ENCODE measurements at regions not wholly inside any gene's neighbourhood (a gene's known extent, or its start where the extent isn't known, plus 50 kb on each side); places are given as distances from the start of the nearest gene placed in this dataset.

DNA sequence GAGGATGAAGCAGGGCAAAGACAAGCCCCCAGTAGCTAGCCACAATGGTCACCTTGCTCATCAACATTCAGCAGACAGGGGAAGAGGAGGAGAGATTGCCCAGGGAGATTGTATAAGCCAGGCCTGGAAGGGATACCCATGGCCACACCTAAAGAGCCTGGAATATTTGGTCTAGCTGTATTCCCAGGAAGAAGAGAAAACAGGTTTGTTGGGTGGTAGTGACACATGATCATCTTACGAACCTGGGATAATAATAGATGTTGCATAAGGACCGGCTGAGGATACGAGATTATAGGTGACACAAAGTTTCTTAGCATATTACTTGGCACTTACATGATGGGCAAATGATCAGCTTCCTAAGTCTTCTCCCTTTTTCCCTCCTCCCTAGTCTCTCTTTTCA, 95.9 kb downstream of the HHIPL2 start:
- H3K36me3 Mint-ChIP-seq (ENCODE audit: low read depth) = no peaks in the 10 kb centered on the region
- H3K4me1 Mint-ChIP-seq = peaks cover 6% of the 10 kb centered on the region
- no peak overlapping the region for H3K4me3 Mint-ChIP-seq
- DNase-seq = no peak
- intact Hi-C loops (cut with micrococcal nuclease) = no loop called here
- H3K27ac Mint-ChIP-seq = no peak overlapping the region
- H3K27me3 Mint-ChIP-seq = peaks cover 3% of the 10 kb centered on the region
- H3K9me3 Mint-ChIP-seq = peaks cover under 1% of the 10 kb centered on the region

GRCh38 chr1:222443566-222443965, 104.3 kb downstream of the HHIPL2 start:
- DNase-seq = no peak
- Mint-ChIP-seq H3K27me3 (peaks cover 5% of the 10 kb centered on the region), H3K9me3 (peaks cover 9% of the 10 kb centered on the region), H3K4me1 (peaks cover 2% of the 10 kb centered on the region), H3K36me3 (ENCODE audit: low read depth) (no peaks in the 10 kb centered on the region), H3K4me3 (no peak overlapping the region), H3K27ac (no peak overlapping the region)
- intact Hi-C loops (cut with micrococcal nuclease) = no loop called here

DNA sequence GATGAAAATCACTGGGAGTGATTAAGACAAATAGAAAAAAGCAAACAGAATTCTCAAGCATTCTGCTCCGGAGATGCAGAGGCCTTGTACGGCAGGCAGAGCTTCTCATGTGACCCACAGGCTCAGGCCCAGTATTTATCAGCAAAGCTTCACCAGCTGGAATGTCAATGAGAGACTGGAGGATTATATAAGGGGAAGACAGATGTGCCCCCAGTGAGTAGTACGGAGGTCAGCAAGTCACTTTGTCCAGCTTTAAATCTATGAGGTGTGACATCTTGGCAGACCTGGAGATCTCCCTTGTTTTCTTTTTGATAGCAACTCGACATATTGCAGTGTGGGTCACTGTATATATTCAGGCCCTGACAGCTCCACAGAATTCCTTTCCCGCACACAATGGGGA, 106.8 kb downstream of the HHIPL2 start:
- Mint-ChIP-seq H3K9me3 (peaks cover 8% of the 10 kb centered on the region), H3K27ac (no peak overlapping the region), H3K27me3 (peaks cover 2% of the 10 kb centered on the region), H3K4me3 (no peak overlapping the region), H3K36me3 (ENCODE audit: low read depth) (no peaks in the 10 kb centered on the region), H3K4me1 (peaks cover 2% of the 10 kb centered on the region)
- no peak for DNase-seq
- intact Hi-C loops (cut with micrococcal nuclease) = no loop called here

DNA sequence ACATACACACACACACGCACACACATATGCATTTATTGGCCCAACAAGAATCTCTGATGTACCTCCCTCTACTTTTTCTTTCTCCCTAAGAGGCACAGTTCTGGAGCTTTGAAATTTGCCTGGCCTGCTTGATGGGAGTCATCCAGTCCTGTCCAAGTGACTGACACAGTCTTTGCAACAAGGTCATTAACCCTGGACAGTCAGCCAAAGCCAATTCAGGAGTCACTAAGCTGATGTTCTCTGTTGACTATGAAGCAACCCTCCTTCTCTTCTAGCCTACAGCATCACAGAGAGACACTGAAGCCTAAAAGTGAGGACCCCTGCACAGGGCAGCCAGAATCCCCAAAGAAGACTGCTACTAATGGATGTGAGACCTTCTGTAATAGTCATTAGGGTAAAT, 123.1 kb downstream of the HHIPL2 start:
- Mint-ChIP-seq H3K4me3 (no peak overlapping the region), H3K9me3 (peaks cover 48% of the 10 kb centered on the region), H3K36me3 (ENCODE audit: low read depth) (peaks cover 16% of the 10 kb centered on the region), H3K27me3 (peaks cover 9% of the 10 kb centered on the region), H3K4me1 (peaks cover 22% of the 10 kb centered on the region), H3K27ac (no peak overlapping the region)
- DNase-seq = no peak
- intact Hi-C loops (cut with micrococcal nuclease) = no loop called here

GRCh38 chr1:222421380-222421779, 126.5 kb downstream of the HHIPL2 start:
- Mint-ChIP-seq H3K27me3 (no peaks in the 10 kb centered on the region), H3K9me3 (peaks cover 41% of the 10 kb centered on the region), H3K4me1 (peaks cover 35% of the 10 kb centered on the region), H3K4me3 (peak overlapping the region; percentile 34), H3K27ac (no peak overlapping the region), H3K36me3 (ENCODE audit: low read depth) (peaks cover 17% of the 10 kb centered on the region)
- intact Hi-C loops (cut with micrococcal nuclease) = no loop called here
- no peak for DNase-seq

DNA sequence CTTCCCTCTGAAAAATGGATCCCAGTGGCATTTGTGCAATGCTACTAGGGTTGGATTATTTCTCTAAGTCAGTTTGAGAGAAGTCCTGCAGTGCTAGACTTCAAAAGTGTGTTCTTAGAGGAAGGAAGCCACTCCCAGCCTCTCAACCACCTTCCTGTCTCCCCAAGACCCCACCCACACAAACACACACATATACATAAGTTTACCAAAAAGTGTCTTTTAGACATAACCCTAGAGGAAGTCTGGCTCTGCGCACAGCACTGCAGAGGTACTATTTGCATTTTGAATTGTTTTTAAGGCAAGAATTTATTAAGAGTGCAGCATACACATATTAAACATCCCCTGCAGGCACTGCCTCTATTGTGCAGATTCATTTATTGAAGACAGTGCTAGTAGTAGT, 127.3 kb downstream of the HHIPL2 start:
- peaks cover 37% of the 10 kb centered on the region for H3K9me3 Mint-ChIP-seq
- H3K4me1 Mint-ChIP-seq = peaks cover 43% of the 10 kb centered on the region
- no peaks in the 10 kb centered on the region for H3K27me3 Mint-ChIP-seq
- peak overlapping the region; percentile 66 for H3K27ac Mint-ChIP-seq
- peaks cover 16% of the 10 kb centered on the region for H3K36me3 Mint-ChIP-seq (ENCODE audit: low read depth)
- peak; percentile 81 for DNase-seq
- intact Hi-C loops (cut with micrococcal nuclease) = no loop called here
- peak overlapping the region; percentile 56 for H3K4me3 Mint-ChIP-seq

DNA sequence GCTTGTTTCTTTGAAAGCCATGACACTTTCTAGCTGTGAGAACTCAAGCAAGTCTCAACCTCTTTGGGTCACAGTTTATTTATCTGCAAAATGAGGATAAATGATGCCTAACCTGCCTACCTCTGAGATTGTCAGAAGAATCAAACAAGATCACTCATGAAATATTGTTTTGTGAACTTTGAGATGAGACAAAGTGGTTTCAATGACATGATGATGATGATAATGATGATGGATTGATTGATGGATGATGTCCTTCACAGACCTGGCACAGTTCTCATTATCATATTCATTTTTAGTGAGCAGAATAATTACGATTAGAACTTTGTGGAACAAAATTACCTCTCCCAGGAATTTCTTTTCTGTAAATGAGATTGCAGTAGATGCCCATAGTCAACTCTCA, 129.2 kb downstream of the HHIPL2 start:
- Mint-ChIP-seq H3K4me3 (no peak overlapping the region), H3K36me3 (ENCODE audit: low read depth) (peaks cover 15% of the 10 kb centered on the region), H3K4me1 (peaks cover 44% of the 10 kb centered on the region), H3K27me3 (no peaks in the 10 kb centered on the region), H3K27ac (no peak overlapping the region), H3K9me3 (peaks cover 32% of the 10 kb centered on the region)
- intact Hi-C loops (cut with micrococcal nuclease) = no loop called here
- DNase-seq = no peak

DNA sequence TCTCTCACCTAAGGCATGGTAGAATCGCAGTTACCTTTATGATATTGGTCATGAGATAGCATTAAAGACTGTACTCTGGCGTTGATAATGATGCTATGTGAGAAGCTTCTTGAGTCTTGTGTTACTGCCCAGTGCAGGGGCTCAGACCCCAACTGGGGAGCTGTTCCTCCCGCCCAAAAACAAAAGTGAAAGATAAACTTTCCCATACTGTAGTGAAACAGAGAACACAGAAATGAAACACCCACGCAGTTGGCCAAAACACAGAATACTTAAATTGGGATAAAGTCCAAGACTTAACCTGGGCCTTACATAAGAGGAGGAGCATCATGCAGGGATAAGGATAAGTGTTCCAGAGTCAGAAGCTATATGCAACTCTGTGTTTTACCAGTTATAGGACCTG, 130.6 kb downstream of the HHIPL2 start:
- Mint-ChIP-seq H3K27me3 (no peaks in the 10 kb centered on the region), H3K4me1 (peaks cover 43% of the 10 kb centered on the region), H3K9me3 (peaks cover 22% of the 10 kb centered on the region), H3K27ac (no peak overlapping the region), H3K4me3 (peak overlapping the region; percentile 22), H3K36me3 (ENCODE audit: low read depth) (peaks cover 11% of the 10 kb centered on the region)
- intact Hi-C loops (cut with micrococcal nuclease) = no loop called here
- no peak for DNase-seq

- peaks cover 18% of the 10 kb centered on the region for H3K9me3 Mint-ChIP-seq
- H3K27ac Mint-ChIP-seq = no peak overlapping the region
- peaks cover 35% of the 10 kb centered on the region for H3K4me1 Mint-ChIP-seq
- peaks cover 6% of the 10 kb centered on the region for H3K36me3 Mint-ChIP-seq (ENCODE audit: low read depth)
- H3K4me3 Mint-ChIP-seq = no peak overlapping the region
- intact Hi-C loops (cut with micrococcal nuclease) = no loop called here
- no peaks in the 10 kb centered on the region for H3K27me3 Mint-ChIP-seq
- no peak for DNase-seq
These were observed 131.7 kb downstream of the HHIPL2 start for GRCh38 chr1:222416001-222416791.

GRCh38 chr1:222415441-222415840, 132.5 kb downstream of the HHIPL2 start:
- Mint-ChIP-seq H3K4me3 (no peak overlapping the region), H3K4me1 (peaks cover 28% of the 10 kb centered on the region), H3K27ac (no peak overlapping the region), H3K27me3 (no peaks in the 10 kb centered on the region), H3K9me3 (peaks cover 18% of the 10 kb centered on the region), H3K36me3 (ENCODE audit: low read depth) (peaks cover 6% of the 10 kb centered on the region)
- DNase-seq = no peak
- intact Hi-C loops (cut with micrococcal nuclease) = no loop called here

GRCh38 chr1:222413991-222414549, 133.8 kb downstream of the HHIPL2 start:
- H3K36me3 Mint-ChIP-seq (ENCODE audit: low read depth) = peaks cover 4% of the 10 kb centered on the region
- H3K27ac Mint-ChIP-seq = no peak overlapping the region
- intact Hi-C loops (cut with micrococcal nuclease) = no loop called here
- H3K4me3 Mint-ChIP-seq = no peak overlapping the region
- H3K27me3 Mint-ChIP-seq = peaks cover 3% of the 10 kb centered on the region
- peaks cover 18% of the 10 kb centered on the region for H3K9me3 Mint-ChIP-seq
- H3K4me1 Mint-ChIP-seq = peaks cover 19% of the 10 kb centered on the region
- no peak for DNase-seq

DNA sequence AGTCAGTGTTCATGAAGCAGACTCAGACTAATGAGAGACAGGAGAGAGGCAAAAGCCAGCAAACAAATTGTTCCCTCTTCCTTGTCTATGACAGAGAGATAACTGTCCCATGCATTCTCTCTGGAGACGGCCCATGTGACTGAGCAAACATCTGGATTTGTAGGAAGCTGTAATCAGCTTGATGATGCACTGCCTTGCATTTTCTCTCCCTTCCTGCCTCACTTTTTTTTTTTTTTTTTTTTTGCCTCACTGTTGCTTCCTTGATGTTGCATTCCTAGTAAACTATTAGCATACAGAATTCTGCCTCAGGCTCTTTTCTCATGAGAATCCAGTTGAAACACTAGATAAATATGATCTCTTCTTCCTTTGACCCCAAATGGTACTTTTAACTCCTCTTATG, 134.5 kb downstream of the HHIPL2 start:
- H3K9me3 Mint-ChIP-seq = peaks cover 22% of the 10 kb centered on the region
- intact Hi-C loops (cut with micrococcal nuclease) = no loop called here
- DNase-seq = no peak

DNA sequence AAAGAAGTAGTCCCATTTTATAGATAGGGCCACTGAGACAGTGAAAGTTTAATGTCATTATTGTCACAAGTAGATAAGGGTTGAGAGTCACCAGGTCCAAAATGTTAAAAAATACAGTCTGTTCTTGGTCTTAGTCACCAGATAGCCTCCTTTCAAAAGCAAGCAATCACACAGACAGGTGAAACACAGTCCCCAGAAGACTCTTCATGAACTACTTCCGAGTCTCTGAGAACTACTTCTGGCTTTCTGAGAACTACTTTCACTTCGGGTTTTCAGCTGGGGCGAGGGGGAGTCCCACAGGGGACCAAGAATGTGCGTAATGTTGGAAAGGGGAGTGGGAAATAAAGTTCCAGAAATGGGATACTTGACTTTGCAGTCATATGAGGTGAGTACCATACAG, 143.2 kb downstream of the HHIPL2 start:
- Mint-ChIP-seq H3K27me3 (peaks cover 13% of the 10 kb centered on the region), H3K9me3 (peaks cover 20% of the 10 kb centered on the region), H3K4me1 (no peaks in the 10 kb centered on the region), H3K4me3 (no peak overlapping the region), H3K36me3 (ENCODE audit: low read depth) (no peaks in the 10 kb centered on the region), H3K27ac (no peak overlapping the region)
- no peak for DNase-seq
- intact Hi-C loops (cut with micrococcal nuclease) = no loop called here

More for the DNA sequence above, 134.5 kb downstream of the HHIPL2 start:
- no peak overlapping the region for H3K27ac Mint-ChIP-seq
- H3K27me3 Mint-ChIP-seq = peaks cover 5% of the 10 kb centered on the region
- H3K36me3 Mint-ChIP-seq (ENCODE audit: low read depth) = no peaks in the 10 kb centered on the region
- H3K4me1 Mint-ChIP-seq = peaks cover 19% of the 10 kb centered on the region
- no peak overlapping the region for H3K4me3 Mint-ChIP-seq

DNA sequence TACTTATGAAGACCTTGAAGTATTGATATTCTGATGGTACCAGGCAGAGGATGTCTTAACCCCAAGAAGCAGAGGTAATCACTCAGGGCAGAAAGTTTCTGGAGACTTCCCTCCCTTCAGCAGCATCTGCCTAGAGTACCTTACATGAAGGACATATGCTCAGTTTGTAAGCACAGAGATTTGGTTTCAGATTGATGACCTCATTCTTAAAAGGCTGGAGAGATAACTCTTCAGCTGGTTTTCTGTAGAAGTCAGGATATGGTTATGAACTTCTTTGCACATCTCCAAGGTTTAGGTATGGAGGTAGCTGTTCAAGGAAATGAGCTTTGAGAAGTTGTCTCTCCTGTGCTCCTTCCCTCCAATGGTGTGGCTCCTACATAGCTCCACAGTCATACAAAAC, 148.7 kb downstream of the HHIPL2 start:
- no peaks in the 10 kb centered on the region for H3K27me3 Mint-ChIP-seq

GRCh38 chr1:222394224-222394623, 153.7 kb downstream of the HHIPL2 start:
- Mint-ChIP-seq H3K36me3 (ENCODE audit: low read depth) (no peaks in the 10 kb centered on the region), H3K9me3 (peaks cover 7% of the 10 kb centered on the region), H3K4me3 (no peak overlapping the region), H3K4me1 (no peaks in the 10 kb centered on the region), H3K27me3 (no peaks in the 10 kb centered on the region), H3K27ac (no peak overlapping the region)
- DNase-seq = no peak
- intact Hi-C loops (cut with micrococcal nuclease) = no loop called here

More for the DNA sequence above, 148.7 kb downstream of the HHIPL2 start:
- Mint-ChIP-seq H3K27ac (no peak overlapping the region), H3K36me3 (ENCODE audit: low read depth) (no peaks in the 10 kb centered on the region), H3K9me3 (peaks cover 4% of the 10 kb centered on the region), H3K4me3 (no peak overlapping the region), H3K4me1 (no peaks in the 10 kb centered on the region)
- intact Hi-C loops (cut with micrococcal nuclease) = no loop called here
- no peak for DNase-seq

All from activated CD4-positive, alpha-beta T cell treated with anti-CD3 and anti-CD28 coated beads, Interleukin-2, amount 10 ng/mL, durations not matched to agents 24 days and 14 days (primary cell).